ENCODE measurements at regions not wholly inside any gene's neighbourhood (a gene's known extent, or its start where the extent isn't known, plus 50 kb on each side); places are given as distances from the start of the nearest gene placed in this dataset.

DNA sequence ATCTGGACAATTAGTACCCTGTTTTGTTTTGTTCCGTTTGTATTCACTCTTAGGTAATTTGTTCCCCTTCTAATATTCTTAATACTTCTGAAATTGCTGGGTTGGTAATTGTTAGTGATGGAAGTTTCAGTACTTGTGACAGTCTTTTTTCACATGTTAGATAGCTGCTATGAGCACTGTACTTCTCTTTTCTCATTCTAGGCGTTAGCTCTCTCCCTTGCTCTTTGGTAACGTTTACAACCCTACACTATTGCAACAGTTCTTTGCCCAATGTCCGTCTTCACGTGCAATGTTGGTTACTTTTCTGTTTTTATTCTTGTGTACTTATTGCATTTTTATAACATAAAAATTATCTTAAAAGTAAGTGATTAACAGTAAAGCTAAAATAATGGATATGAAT lies 1509.0 kb downstream of the MAT2B start:
- no peaks in the 10 kb centered on the region for H3K27me3 ChIP-seq (ENCODE audit: control insufficient read depth in 1 of 2, insufficient read depth in 1 of 2, low read length in 2 of 2)
- 67% methylated on average over 1 of the region's 5 CpGs for WGBS
- no peak overlapping the region for H3K4ac ChIP-seq (ENCODE audit: low read depth in 1 of 2, low read length in 2 of 2)
- no peak overlapping the region for H3K14ac ChIP-seq (ENCODE audit: low read length in 2 of 2)
- no peak overlapping the region for H2AFZ ChIP-seq (ENCODE audit: low read depth, low read length)
- H2BK5ac ChIP-seq (ENCODE audit: low read depth, low read length, poor library complexity, severe bottlenecking), result no peak overlapping the region
- no peak overlapping the region for H4K8ac ChIP-seq (ENCODE audit: low read length)
- H3K18ac ChIP-seq (ENCODE audit: low read depth in 1 of 2, low read length in 2 of 2), result no peak overlapping the region
- H2BK15ac ChIP-seq (ENCODE audit: low read depth, poor library complexity, severe bottlenecking), result no peak overlapping the region
- H2BK12ac ChIP-seq (ENCODE audit: low read length in 2 of 2), result no peak overlapping the region
- no peaks in the 10 kb centered on the region for H3K9me3 ChIP-seq (ENCODE audit: control insufficient read depth, low read length)
- no peak overlapping the region for H3K9ac ChIP-seq (ENCODE audit: low read length)
- no peak overlapping the region for H3K4me2 ChIP-seq (ENCODE audit: low read length, poor library complexity, severe bottlenecking)
- no peak overlapping the region for H3K23ac ChIP-seq (ENCODE audit: low read length in 2 of 2)
- H3K27ac ChIP-seq (ENCODE audit: low read length, poor library complexity, severe bottlenecking), result no peak overlapping the region
- no peak overlapping the region for H4K91ac ChIP-seq (ENCODE audit: low read length)
- H3K4me3 ChIP-seq (ENCODE audit: insufficient read depth in 1 of 2, low read depth in 1 of 2, low read length in 2 of 2), result no peak overlapping the region
- no peak overlapping the region for H2AK5ac ChIP-seq (ENCODE audit: low read length, severe bottlenecking)
- H2BK120ac ChIP-seq (ENCODE audit: low read depth, low read length), result no peak overlapping the region
- no peak for DNase-seq
- H3K79me1 ChIP-seq (replicated peaks; ENCODE audit: low read length, poor library complexity, severe bottlenecking), result no peaks in the 10 kb centered on the region
- H3K36me3 ChIP-seq (ENCODE audit: control insufficient read depth in 1 of 2, insufficient read depth in 2 of 2, low read depth in 1 of 2, low read length in 2 of 2), result no peaks in the 10 kb centered on the region
- H3K4me1 ChIP-seq (ENCODE audit: control insufficient read depth, insufficient read depth, low read depth, low read length), result no peaks in the 10 kb centered on the region

DNA sequence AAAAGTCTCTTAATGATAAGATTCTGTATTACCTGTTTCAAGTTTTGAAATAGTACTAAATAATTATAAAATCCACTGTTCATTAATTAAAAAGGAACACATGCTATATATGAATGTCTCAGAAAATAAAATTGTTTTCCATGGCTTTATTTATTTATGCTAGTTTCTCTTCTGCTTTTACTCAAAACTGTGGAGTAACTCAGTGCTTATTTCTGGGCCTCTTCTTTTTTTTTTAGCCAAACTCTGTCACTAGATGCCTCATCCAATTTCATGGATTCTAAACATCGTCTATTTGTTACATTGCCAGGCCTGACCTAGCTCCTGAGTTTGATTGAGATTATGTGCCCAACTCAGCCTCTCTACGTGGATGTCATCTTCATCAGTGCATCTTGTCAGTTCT lies 1509.7 kb downstream of the MAT2B start:
- H3K27ac ChIP-seq (ENCODE audit: low read length, poor library complexity, severe bottlenecking), result no peak overlapping the region
- H2BK120ac ChIP-seq (ENCODE audit: low read depth, low read length), result no peak overlapping the region
- H3K18ac ChIP-seq (ENCODE audit: low read depth in 1 of 2, low read length in 2 of 2), result no peak overlapping the region
- no peak overlapping the region for H2BK5ac ChIP-seq (ENCODE audit: low read depth, low read length, poor library complexity, severe bottlenecking)
- DNase-seq, result no peak
- no peak overlapping the region for H2BK12ac ChIP-seq (ENCODE audit: low read length in 2 of 2)
- H3K9ac ChIP-seq (ENCODE audit: low read length), result no peak overlapping the region
- H3K9me3 ChIP-seq (ENCODE audit: control insufficient read depth, low read length), result no peaks in the 10 kb centered on the region
- no peaks in the 10 kb centered on the region for H3K79me1 ChIP-seq (replicated peaks; ENCODE audit: low read length, poor library complexity, severe bottlenecking)
- H3K27me3 ChIP-seq (ENCODE audit: control insufficient read depth in 1 of 2, insufficient read depth in 1 of 2, low read length in 2 of 2), result no peaks in the 10 kb centered on the region
- no peak overlapping the region for H3K14ac ChIP-seq (ENCODE audit: low read length in 2 of 2)
- no peak overlapping the region for H4K91ac ChIP-seq (ENCODE audit: low read length)
- H3K4me1 ChIP-seq (ENCODE audit: control insufficient read depth, insufficient read depth, low read depth, low read length), result no peaks in the 10 kb centered on the region
- H2BK15ac ChIP-seq (ENCODE audit: low read depth, poor library complexity, severe bottlenecking), result no peak overlapping the region
- no peaks in the 10 kb centered on the region for H3K36me3 ChIP-seq (ENCODE audit: control insufficient read depth in 1 of 2, insufficient read depth in 2 of 2, low read depth in 1 of 2, low read length in 2 of 2)
- no peak overlapping the region for H3K4me3 ChIP-seq (ENCODE audit: insufficient read depth in 1 of 2, low read depth in 1 of 2, low read length in 2 of 2)
- no peak overlapping the region for H3K4ac ChIP-seq (ENCODE audit: low read depth in 1 of 2, low read length in 2 of 2)
- H3K4me2 ChIP-seq (ENCODE audit: low read length, poor library complexity, severe bottlenecking), result no peak overlapping the region
- no peak overlapping the region for H3K23ac ChIP-seq (ENCODE audit: low read length in 2 of 2)
- H2AK5ac ChIP-seq (ENCODE audit: low read length, severe bottlenecking), result no peak overlapping the region
- H2AFZ ChIP-seq (ENCODE audit: low read depth, low read length), result no peak overlapping the region
- WGBS, result 77% methylated on average over 2 of the region's 2 CpGs
- no peak overlapping the region for H4K8ac ChIP-seq (ENCODE audit: low read length)

DNA sequence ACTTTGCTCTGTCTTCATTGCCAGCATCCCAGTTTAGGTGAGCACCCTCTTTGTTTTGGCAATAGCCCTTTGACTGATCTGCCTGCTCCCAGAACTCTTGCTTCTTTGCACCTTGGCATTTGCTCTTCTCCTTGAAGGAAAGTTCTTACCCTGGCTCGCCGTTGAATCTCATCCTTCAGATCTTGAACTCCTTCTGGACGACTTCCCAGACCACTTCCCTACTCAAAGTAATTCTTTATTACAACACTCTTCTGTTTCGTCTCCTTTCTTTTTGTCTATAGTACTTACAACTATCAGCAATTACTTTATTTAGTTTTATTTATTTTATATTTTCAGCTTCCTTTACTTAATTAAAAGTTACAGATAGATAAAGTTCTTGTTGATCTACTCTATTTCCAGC lies 1510.1 kb downstream of the MAT2B start:
- no peak overlapping the region for H3K18ac ChIP-seq (ENCODE audit: low read depth in 1 of 2, low read length in 2 of 2)
- H3K9ac ChIP-seq (ENCODE audit: low read length), result no peak overlapping the region
- H3K14ac ChIP-seq (ENCODE audit: low read length in 2 of 2), result no peak overlapping the region
- H3K4me1 ChIP-seq (ENCODE audit: control insufficient read depth, insufficient read depth, low read depth, low read length), result no peaks in the 10 kb centered on the region
- WGBS, result 90% methylated on average over 3 of the region's 4 CpGs
- no peak overlapping the region for H3K4me2 ChIP-seq (ENCODE audit: low read length, poor library complexity, severe bottlenecking)
- no peak overlapping the region for H2BK15ac ChIP-seq (ENCODE audit: low read depth, poor library complexity, severe bottlenecking)
- no peaks in the 10 kb centered on the region for H3K36me3 ChIP-seq (ENCODE audit: control insufficient read depth in 1 of 2, insufficient read depth in 2 of 2, low read depth in 1 of 2, low read length in 2 of 2)
- no peak overlapping the region for H2BK5ac ChIP-seq (ENCODE audit: low read depth, low read length, poor library complexity, severe bottlenecking)
- H3K79me1 ChIP-seq (replicated peaks; ENCODE audit: low read length, poor library complexity, severe bottlenecking), result no peaks in the 10 kb centered on the region
- H2AK5ac ChIP-seq (ENCODE audit: low read length, severe bottlenecking), result no peak overlapping the region
- no peak overlapping the region for H2BK120ac ChIP-seq (ENCODE audit: low read depth, low read length)
- H3K4ac ChIP-seq (ENCODE audit: low read depth in 1 of 2, low read length in 2 of 2), result no peak overlapping the region
- no peak overlapping the region for H4K91ac ChIP-seq (ENCODE audit: low read length)
- no peak overlapping the region for H3K4me3 ChIP-seq (ENCODE audit: insufficient read depth in 1 of 2, low read depth in 1 of 2, low read length in 2 of 2)
- no peak overlapping the region for H2BK12ac ChIP-seq (ENCODE audit: low read length in 2 of 2)
- H3K27me3 ChIP-seq (ENCODE audit: control insufficient read depth in 1 of 2, insufficient read depth in 1 of 2, low read length in 2 of 2), result no peaks in the 10 kb centered on the region
- H3K23ac ChIP-seq (ENCODE audit: low read length in 2 of 2), result no peak overlapping the region
- no peak overlapping the region for H2AFZ ChIP-seq (ENCODE audit: low read depth, low read length)
- no peaks in the 10 kb centered on the region for H3K9me3 ChIP-seq (ENCODE audit: control insufficient read depth, low read length)
- no peak overlapping the region for H4K8ac ChIP-seq (ENCODE audit: low read length)
- no peak overlapping the region for H3K27ac ChIP-seq (ENCODE audit: low read length, poor library complexity, severe bottlenecking)
- DNase-seq, result no peak

GRCh38 chr5:165026971-165027370 lies 1521.6 kb downstream of the MAT2B start:
- Histone ChIP-seq H3K4me2 (ENCODE audit: low read length, poor library complexity, severe bottlenecking) (no peak overlapping the region), H3K18ac (ENCODE audit: low read depth in 1 of 2, low read length in 2 of 2) (no peak overlapping the region), H4K91ac (ENCODE audit: low read length) (no peak overlapping the region), H2BK12ac (ENCODE audit: low read length in 2 of 2) (no peak overlapping the region), H3K9ac (ENCODE audit: low read length) (no peak overlapping the region), H4K8ac (ENCODE audit: low read length) (no peak overlapping the region), H3K9me3 (ENCODE audit: control insufficient read depth, low read length) (peaks cover 4% of the 10 kb centered on the region), H3K4me1 (ENCODE audit: control insufficient read depth, insufficient read depth, low read depth, low read length) (no peaks in the 10 kb centered on the region), H2BK15ac (ENCODE audit: low read depth, poor library complexity, severe bottlenecking) (no peak overlapping the region), H3K23ac (ENCODE audit: low read length in 2 of 2) (no peak overlapping the region), H3K79me1 (replicated peaks; ENCODE audit: low read length, poor library complexity, severe bottlenecking) (no peaks in the 10 kb centered on the region), H3K4ac (ENCODE audit: low read depth in 1 of 2, low read length in 2 of 2) (no peak overlapping the region), H3K27ac (ENCODE audit: low read length, poor library complexity, severe bottlenecking) (no peak overlapping the region), H3K4me3 (ENCODE audit: insufficient read depth in 1 of 2, low read depth in 1 of 2, low read length in 2 of 2) (no peak overlapping the region), H3K36me3 (ENCODE audit: control insufficient read depth in 1 of 2, insufficient read depth in 2 of 2, low read depth in 1 of 2, low read length in 2 of 2) (no peaks in the 10 kb centered on the region), H2AFZ (ENCODE audit: low read depth, low read length) (no peak overlapping the region), H2AK5ac (ENCODE audit: low read length, severe bottlenecking) (no peak overlapping the region), H3K14ac (ENCODE audit: low read length in 2 of 2) (no peak overlapping the region), H3K27me3 (ENCODE audit: control insufficient read depth in 1 of 2, insufficient read depth in 1 of 2, low read length in 2 of 2) (no peaks in the 10 kb centered on the region), H2BK5ac (ENCODE audit: low read depth, low read length, poor library complexity, severe bottlenecking) (no peak overlapping the region), H2BK120ac (ENCODE audit: low read depth, low read length) (no peak overlapping the region)
- WGBS, result 75% methylated on average over 1 of the region's 1 CpG
- DNase-seq, result no peak
